GM12864 (cell line): ENCODE measurements at regions not wholly inside any gene's neighbourhood (a gene's known extent, or its start where the extent isn't known, plus 50 kb on each side); places are given as distances from the start of the nearest gene placed in this dataset.
"Not testable (repeated sequence)": the region's sequence is repeated elsewhere in the genome, so short reads cannot be mapped to it uniquely, and the experiment has no call there.

ENCODE experiments used
- DNase-seq: peaks from one replicate; pipeline ENCODE4 v3.0.0-alpha.2; 2011; ENCODE audit warnings: low read depth
- H3K4me3 ChIP-seq: 2 replicates; pipeline ENCODE4 v1.5.1; 2011; ENCODE audit warnings: mild to moderate bottlenecking, low read depth, low read length, control low read depth
- TF ChIP-seq, protein P1 (sequence below): IDR thresholded peaks from 2 replicates; pipeline ENCODE4 v1.5.1; 2011; ENCODE audit warnings: low read depth, mild to moderate bottlenecking, moderate library complexity, low read length, control low read depth, inconsistent platforms; ENCODE audit errors: missing control alignments

- H3K4me3 ChIP-seq, result no peak overlapping the region
- TF ChIP-seq, protein P1, sequence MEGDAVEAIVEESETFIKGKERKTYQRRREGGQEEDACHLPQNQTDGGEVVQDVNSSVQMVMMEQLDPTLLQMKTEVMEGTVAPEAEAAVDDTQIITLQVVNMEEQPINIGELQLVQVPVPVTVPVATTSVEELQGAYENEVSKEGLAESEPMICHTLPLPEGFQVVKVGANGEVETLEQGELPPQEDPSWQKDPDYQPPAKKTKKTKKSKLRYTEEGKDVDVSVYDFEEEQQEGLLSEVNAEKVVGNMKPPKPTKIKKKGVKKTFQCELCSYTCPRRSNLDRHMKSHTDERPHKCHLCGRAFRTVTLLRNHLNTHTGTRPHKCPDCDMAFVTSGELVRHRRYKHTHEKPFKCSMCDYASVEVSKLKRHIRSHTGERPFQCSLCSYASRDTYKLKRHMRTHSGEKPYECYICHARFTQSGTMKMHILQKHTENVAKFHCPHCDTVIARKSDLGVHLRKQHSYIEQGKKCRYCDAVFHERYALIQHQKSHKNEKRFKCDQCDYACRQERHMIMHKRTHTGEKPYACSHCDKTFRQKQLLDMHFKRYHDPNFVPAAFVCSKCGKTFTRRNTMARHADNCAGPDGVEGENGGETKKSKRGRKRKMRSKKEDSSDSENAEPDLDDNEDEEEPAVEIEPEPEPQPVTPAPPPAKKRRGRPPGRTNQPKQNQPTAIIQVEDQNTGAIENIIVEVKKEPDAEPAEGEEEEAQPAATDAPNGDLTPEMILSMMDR, result no peak
- no peak for DNase-seq
Measured at GRCh38 chrX:99308302-99308701, 1101.8 kb downstream of the PCDH19 start.

- TF ChIP-seq, protein P1, result no peak
- DNase-seq, result no peak
- H3K4me3 ChIP-seq, result no peak overlapping the region
Measured at GRCh38 chrX:99305573-99305972, 1104.5 kb downstream of the PCDH19 start.

DNA sequence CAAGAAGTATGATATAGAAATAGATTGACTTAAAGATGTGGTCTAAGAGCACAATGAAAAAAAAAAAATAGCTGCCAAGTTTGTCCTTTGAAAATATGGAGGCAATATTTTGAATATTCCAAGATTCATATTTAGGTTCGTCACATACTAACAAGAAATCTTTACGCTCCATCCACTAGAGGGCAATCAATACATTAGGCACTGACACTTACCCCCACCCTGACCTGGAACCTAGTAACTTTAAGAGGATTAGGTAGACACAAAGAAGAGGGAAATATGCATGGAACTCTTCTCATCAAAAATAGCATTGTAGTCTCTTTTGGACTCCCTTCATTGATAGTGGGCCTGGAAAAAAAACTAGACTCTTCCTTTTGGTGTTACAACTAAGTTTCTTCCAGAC, 1108.1 kb downstream of the PCDH19 start:
- no peak for DNase-seq
- TF ChIP-seq, protein P1, result peak; percentile 23
- no peak overlapping the region for H3K4me3 ChIP-seq

- no peak overlapping the region for H3K4me3 ChIP-seq
- TF ChIP-seq, protein P1, result no peak
- no peak for DNase-seq
Measured at GRCh38 chrX:99271641-99272040, 1138.4 kb downstream of the PCDH19 start.

GRCh38 chrX:99266255-99266654, 1143.8 kb downstream of the PCDH19 start:
- no peak overlapping the region for H3K4me3 ChIP-seq
- TF ChIP-seq, protein P1, result no peak
- DNase-seq, result no peak

- no peak overlapping the region for H3K4me3 ChIP-seq
- TF ChIP-seq, protein P1, result no peak
- no peak for DNase-seq
Measured at GRCh38 chrX:99248180-99248579, 1161.9 kb downstream of the PCDH19 start.

- DNase-seq, result no peak
- TF ChIP-seq, protein P1, result no peak
- no peak overlapping the region for H3K4me3 ChIP-seq
Measured at GRCh38 chrX:99242001-99242400, 1168.1 kb downstream of the PCDH19 start.

DNA sequence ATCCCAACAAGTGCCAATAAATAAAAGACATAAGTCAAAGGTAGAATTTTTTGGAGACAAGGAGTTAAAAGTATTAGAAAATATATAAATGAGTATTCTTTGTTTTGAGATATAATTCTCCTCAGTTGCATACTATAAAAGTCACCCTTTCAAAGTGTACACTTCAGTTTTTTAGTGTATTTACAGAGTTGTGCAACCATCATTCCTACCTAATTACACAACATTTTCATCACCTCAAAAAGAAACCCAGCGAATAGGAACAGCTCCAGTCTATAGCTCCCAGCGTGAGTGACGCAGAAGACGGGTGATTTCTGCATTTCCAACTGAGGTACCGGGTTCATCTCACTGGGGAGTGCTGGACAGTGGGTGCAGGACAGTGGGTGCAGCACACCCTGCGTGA, 1175.7 kb downstream of the PCDH19 start:
- H3K4me3 ChIP-seq, DNase-seq: not testable (repeated sequence)
